GM19438 (cell line): ENCODE measurements at regions not wholly inside any gene's neighbourhood (a gene's known extent, or its start where the extent isn't known, plus 50 kb on each side); places are given as distances from the start of the nearest gene placed in this dataset.

Experiments
- ATAC-seq: cut with Tn5 transposase; IDR thresholded peaks from one replicate; pipeline ENCODE4 v1.9.1; 2021; ENCODE audit warnings: low read depth; ENCODE audit not compliant: unreplicated experiment

DNA sequence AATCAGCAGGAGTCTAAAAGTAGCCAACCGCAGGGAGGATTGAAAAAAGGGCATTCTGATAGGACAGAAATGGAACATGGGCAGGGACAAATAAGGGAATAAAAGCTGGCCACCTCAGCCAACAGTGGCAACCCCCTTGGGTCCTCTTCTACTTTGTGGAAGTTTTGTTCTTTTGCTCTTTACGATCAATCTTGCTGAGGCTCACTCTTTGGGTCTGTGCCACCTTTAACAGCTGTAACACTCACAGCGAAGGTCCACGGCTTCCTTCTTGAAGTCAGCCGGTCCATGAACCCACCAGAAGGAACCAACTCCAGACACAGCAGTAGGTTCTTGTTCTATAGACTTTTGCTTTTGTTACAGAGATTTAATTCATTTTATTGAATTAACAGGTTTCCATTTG, 285.4 kb upstream of the CDH20 start:
- ATAC-seq, result no peak

DNA sequence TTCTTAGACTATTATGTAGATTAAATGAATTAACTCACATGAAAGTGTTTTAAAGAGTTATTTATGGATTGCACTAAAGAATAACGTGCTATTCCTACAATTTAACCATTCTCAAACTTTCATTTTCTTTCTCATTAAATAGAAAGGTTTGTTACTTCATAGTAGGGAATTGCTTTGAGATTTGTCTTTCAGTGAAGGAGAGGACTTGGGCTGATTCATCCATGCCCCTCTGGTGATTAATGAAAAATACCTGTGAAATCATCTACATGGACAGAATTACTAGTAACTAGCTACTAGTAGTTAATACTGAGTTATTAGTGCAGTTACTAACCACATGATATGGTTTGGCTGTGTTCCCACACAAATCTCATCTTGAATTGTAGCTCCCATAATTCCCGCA, 275.8 kb upstream of the CDH20 start:
- no peak for ATAC-seq

DNA sequence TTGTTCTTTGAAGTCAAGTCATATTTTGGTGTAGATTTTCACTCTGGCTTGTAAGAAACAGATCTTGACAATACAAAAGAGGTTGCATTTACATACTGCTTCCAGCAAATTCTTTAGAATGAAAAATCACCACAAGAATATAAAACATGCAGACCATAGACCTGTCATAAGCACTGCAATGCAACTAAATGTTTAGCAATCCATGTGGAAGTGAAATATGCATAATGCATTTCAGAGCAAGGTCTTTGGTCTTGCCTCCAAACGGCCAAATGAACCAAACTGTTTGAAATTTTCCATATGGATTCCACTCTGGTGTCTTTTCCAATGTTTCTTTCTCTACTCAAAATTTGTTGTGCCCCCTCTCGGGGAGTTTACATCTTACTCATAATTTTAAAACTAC, 271.0 kb upstream of the CDH20 start:
- ATAC-seq, result no peak

DNA sequence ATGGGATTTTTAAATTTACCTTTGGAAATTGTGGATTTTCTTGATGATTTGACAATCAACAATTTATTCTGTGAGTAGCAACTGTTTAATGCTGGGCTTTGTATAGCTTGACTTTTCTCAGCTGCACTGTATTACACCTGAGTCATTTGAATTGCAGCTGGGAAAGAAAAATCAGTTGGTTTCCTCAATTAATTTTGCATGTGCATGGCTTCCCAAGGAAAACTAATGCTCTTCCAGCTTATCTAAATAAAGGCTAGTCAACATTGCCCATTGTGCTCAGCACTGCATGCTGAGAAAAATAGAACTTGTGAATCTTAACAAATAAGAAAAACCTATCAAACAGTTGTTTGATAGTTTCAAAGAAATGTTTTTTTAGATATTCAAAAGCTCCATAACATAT, 268.3 kb upstream of the CDH20 start:
- no peak for ATAC-seq

DNA sequence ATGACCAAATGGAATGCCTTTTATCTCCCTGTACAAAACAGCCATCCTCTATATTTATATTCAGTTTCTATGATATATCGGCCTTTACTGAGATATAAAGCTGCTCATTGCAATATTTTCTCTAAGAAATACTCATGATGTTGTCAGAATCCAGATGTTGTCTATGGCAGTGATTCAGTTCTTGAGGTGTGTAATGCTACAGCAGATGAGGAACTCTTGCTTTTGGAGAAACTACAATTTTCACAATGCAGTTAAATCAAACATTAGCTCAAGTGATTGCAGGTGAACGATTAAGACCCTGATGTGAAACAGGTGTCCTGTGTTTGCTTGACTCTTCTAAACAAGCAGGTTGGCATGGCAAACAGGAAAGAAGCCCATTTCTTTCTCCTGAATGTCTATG, 256.2 kb upstream of the CDH20 start:
- ATAC-seq, result no peak

DNA sequence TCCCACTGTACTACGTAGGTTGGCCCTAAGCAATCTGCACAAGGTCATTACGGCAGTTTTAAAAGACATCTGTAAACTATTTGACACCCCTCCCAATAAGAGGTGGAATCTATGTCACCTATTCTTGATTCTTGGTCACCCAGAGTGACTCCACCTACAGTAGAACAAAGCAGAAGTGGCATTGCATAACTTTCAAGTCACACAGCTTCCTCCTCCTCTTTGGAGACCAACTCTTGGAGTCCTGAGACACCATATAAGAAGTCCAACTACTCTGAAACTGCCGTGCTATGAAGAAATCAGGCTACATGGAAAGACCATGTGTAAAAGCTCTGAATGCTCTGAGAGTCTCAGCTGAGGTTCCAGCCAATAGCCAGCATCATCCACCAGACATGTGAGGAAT, 253.5 kb upstream of the CDH20 start:
- no peak for ATAC-seq

DNA sequence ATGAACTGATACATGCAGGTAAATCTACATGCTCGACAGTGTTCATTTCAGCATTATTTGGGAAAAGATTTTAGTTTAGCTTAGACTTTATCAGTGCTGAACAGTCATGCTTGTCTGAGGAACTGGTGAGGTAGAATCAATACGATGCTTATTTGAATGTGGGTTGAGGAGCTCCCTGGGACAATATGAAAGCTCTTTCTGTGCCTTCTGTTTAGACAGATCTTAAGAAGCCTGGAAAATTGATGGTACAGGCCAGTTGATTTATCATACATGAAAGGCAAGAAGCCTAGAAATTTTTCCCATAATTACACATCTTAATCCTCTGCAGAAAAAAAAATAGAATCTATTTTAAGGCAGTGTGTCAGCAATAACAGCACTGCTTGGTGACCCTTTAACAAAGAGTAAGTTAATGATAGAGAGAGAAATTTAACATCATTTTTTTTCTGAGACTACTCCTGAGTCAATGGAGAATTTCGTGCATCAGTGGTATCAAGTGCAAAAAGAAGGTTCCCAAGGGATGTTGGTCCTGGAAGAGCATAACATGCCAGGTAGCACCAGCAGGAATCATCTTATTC, 252.2 kb upstream of the CDH20 start:
- no peak for ATAC-seq

DNA sequence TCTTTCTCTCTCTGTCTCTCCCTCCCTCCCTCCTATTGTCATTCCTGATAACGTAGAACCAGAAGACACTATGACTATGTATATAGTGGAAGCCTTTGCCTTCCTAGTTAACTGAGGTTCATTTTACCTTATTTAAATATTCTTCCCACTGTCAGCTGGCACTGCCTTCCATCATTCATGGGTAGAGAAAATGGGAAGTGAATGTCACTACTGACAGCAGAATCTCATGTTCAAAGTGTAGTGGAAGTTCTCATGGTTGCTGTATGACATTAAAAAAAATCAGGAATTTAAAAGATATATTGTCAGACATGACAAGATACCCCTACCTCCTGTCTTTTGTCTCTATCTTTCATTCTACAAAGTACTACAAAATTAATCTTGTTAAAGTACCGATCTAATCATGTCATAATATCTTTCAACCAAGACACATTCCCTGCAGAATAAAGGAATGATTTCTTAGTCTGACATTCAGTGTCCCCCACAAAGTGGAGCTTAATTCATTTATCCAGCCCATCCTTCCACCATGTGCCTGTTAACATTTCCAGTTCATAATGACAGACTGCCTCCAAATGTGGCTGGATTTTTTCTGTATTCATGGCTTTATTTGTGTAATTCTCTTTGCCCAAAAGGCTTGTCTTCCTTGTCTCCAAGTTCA, 250.1 kb upstream of the CDH20 start:
- no peak for ATAC-seq

DNA sequence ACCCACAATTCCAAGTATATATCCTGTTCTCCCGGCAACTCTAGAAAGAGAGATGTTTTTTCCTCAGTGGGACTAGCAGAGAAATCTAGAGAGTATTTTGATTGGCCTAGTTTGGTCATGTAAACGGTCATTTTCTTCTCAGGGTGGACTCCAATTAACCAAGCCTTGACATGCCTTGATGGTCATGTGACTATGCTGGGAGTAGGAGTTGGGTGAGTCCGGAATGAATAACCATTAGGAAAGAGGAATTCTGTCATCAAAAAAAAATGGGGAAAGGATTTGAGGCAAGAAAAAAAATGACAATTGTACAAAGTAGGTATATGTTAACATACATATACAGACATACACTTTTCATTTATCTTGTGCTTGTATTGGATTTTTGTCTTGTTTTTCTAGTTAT, 248.2 kb upstream of the CDH20 start:
- ATAC-seq, result no peak

DNA sequence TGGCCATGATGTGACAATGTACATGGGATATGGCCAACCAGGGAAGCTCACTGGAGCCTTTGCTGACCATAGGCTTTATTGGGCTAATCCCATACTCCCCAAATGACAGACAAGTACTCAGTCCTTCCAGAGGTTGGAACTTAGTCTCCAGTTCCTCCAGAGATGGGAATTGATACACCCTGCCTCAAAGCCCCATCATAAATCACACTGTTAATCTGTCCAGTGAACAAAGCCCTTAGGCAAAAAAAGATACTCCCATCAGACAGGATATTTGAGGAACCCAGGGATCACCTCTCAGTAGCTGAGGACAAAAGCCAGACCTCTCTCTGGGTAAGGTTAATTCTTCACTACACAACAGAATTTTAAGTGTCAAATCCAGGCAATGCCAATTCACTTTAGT, 247.5 kb upstream of the CDH20 start:
- no peak for ATAC-seq

DNA sequence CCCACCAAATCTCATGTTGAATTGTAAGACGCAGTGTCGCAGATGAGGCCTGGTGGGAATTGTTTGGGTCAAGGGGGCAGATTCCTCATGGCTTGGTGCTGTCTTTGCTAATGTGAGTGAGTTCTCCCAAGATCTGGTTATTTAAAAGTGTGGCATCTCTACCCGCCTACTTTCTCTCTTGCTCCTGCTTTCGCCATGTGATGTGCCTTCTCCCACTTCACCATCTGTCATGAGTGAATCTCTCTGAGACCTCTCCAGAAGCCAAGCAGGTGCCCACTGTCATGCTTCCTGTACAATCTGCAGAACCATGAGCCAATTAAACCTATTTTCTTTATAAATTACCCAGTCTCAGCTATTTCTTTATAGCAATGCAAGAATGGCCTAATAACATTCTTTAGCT, 246.6 kb upstream of the CDH20 start:
- no peak for ATAC-seq

DNA sequence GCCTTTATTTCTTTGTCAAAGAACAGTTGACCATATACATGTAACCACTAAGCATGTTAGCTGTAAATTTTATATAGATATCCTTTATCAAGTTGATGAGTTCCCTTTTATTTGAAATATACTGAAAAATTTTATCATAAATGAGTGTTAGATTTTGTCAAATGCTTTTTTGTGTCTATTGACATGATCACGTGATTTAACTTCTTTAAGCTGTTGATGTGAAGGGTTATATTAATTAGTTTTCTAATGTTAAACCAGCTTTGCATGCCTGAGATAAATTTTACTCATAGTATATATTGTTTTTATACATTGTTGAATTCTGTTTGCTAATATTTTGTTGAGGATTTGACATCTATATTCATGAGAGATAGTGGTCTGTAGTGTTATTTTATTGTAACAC, 241.9 kb upstream of the CDH20 start:
- no peak for ATAC-seq

DNA sequence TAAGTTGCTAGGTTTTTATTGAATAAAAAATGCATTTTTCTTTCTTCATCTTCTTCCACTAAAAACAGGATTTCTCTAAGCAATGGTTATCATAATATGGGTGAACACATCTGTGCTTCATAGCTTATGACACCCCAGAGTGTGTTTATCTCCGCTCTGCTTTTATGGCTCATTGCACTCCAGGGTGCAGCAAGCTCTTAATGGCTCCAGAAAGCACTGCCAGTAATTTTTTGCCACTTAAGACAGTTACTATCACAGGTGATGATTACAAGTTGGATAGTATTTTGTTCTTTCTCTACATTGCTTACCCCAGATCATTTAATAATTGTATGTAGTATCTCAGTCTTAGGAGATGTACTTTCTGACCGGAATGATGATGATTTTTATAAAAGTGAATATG, 239.3 kb upstream of the CDH20 start:
- ATAC-seq, result no peak

DNA sequence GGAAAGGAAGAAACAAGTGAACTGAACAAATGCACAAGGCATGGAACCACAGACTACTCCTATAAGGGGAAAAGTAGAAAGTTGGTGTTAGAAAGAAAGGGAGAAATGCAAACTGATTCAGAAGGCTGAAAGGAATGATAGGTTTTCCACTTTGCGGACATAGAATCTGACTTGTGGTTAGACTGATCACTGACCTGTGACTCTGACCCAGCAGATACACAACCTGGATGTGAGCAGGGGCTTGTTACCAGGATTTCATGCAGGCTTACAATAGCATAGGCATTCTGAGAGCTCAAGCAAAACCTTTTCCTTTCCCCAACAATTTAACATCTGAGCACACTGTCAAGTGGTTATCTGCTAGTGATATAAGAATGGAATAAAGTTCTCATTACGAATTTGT, 237.0 kb upstream of the CDH20 start:
- ATAC-seq, result no peak

DNA sequence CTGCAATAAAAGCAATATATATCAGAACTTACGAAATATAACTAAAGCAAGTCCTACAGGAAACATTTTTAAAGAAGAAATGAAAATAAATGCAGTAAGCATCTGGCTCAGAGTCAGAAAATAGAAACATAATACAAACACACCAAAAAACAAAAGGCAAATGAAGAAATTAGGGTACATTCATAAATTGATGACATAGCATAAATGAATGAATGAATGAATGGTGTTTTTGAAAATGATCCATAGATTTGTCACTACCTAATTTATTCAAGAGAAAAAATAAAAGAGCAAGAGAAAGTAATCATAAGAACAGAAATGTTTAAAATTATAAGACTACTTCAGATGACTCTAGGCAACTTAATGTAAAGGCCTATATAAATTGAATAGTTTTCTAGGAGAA, 226.1 kb upstream of the CDH20 start:
- no peak for ATAC-seq

DNA sequence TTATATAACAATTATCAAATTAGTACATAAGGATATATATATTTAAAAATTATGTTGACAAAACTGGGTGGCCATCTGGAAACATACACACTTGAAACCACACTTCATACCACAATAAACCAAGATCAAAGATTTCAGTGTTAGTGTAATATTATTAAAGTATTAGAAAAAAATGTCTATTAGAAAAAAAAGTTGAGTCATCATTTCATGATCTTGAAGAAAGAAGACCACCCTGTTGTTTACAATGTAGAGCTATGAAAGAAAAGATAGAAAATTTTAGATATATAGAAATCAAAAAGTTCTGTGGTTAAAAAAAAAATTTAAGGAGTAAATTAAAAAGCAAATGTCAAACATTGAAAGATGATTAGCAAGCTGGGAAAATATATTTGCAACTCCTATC, 224.5 kb upstream of the CDH20 start:
- ATAC-seq, result no peak

DNA sequence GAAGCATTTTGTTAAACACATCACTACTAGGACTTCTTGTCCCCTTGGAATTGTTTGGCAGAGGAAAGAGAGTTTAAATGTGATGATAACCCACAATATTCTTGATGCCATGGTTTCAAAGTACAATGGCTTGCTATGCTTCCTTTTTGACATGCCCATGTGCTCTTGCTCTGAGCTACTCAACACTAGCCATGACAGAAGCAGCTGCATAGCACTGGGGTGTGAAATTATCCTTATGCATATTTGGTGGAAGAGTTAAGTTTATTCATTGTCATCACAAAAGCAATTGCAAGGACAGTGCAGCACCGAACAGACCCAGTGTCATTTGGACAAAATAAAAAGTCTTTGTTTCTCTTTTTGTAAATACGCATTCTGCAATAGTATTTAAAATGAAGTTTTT, 209.9 kb upstream of the CDH20 start:
- no peak for ATAC-seq

DNA sequence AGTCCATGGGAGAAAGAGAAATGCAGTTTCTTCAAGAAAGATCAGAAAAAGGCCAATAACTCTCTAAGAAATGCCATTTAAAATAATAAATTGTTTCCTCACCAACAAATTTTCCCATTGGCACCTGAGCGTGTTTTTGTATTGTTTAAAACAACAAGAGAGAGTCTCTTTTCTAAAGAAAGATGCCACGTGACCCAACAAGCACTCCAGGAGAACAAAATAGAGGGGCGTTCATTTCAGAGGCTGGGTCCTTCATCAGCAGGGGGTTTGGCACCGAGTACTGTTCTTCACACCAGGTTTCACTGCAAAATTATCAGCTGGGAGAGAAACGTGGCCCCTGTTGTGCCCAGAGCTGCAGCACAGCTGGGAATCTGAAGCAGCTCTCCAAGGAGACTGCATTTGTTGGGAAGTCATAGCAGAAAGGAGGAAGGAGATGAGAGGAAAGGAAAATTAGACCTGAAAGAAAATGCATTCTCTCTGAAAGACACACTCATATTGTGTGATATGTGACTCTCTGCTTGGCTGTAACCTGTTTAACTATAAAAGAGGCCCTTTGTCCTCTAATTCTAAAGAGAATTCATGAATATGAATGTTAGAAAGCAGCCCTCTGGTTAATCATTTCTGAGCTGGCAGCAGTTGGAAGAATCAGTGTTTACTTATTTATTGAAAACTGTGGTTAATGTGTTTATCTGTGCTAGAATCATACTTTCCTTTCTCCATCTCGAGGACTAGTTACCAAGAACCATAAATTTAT, 205.3 kb upstream of the CDH20 start:
- ATAC-seq, result no peak

DNA sequence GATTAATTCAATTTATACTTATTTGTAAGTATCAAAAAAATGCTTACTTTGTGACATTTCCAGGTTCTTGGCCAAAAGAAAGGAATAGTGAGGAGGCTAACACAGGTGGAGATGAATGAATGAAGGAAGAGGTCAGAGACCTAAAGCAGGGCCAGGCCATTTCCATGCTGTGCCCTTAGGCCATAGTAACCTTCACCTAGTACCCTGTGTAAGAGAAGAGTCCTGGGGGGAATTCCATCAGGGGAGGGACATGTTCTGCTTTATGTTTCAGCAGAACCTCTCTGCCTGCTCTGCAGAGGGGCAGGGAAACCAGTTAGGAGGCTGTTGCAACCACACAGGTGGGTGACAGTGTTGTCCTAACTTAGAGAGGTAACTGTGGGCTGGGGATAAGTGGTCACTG, 204.2 kb upstream of the CDH20 start:
- ATAC-seq, result no peak

DNA sequence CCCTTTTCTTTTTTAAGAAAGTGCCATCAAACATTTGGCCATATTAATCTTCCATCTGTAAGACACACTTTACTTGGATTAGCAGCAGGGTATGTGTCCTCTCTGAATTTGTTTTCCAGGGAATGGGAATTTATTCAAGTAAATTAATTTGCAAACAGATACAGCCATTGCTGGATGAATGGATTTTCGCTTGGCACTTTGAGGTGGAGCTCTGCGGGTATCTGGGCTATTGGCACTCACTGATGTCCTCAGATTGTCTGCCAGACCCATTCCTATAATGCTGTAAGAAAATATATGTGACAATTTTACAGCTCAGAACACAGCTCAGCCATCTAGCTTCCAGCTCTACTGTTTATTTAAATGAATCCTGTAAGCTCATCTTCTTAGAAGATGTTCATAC, 201.2 kb upstream of the CDH20 start:
- no peak for ATAC-seq

DNA sequence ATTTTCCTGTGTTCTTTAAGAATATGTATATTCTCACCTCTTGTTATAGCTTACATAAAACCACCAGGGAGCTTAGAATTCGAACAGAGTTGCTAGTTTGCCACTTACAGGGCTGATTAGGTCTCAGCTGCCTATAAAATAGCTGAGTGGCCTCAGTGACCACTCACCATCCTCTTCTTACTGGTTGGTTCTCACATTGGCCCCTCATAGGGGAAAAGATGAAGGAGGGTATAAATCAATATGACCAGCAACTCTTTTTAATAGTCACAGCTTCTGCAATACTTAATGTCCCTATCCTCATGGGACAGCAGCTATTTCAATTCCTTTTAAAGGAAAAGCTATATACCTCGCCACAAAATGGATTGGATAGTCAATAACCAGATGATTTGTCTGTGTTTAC, 199.4 kb upstream of the CDH20 start:
- ATAC-seq, result no peak

DNA sequence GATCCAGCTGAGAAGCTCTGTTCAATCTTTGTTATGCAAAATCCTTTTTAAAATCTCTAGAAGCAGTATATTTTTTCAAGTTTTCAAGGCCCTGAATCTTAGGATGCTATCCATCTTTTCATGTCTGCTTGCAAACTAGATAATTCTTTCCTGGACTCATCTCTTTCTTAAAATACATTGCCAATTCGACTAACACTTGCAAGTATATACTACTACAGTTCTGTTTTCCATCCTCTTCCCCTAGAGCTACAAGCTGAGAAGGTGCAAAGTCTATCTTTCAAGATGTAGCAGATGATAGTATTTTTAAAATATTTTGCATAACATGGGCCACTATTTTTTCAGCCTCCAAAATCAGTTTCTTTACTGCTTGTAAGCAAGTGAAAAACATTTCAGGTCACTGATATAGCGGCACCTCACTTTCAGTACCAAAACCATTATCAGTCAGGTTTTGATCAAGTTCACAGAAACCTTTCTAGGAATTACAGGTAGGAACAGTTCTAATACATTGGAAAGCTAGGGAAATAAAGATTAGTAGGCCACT, 196.4 kb upstream of the CDH20 start:
- no peak for ATAC-seq
